Neuronal stem cell (in vitro differentiated cells): ENCODE measurements at regions not wholly inside any gene's neighbourhood (a gene's known extent, or its start where the extent isn't known, plus 50 kb on each side); places are given as distances from the start of the nearest gene placed in this dataset.

Experiments used
- DNase-seq: peaks from one replicate; pipeline ENCODE4 v3.0.0-alpha.2; 2013; ENCODE audit warnings: low spot score
- H2AFZ ChIP-seq: one replicate; pipeline ENCODE4 v1.6.1; 2013; ENCODE audit warnings: mild to moderate bottlenecking, low read length, inconsistent platforms
- H2AK5ac ChIP-seq: 2 replicates; pipeline ENCODE4 v1.6.1; 2013; ENCODE audit warnings: low read depth, mild to moderate bottlenecking, inconsistent platforms, low read length, moderate library complexity, mixed read lengths
- H2BK120ac ChIP-seq: 2 replicates; pipeline ENCODE4 v1.6.1; 2013; ENCODE audit warnings: low read depth, mild to moderate bottlenecking, inconsistent platforms, low read length, moderate library complexity, mixed read lengths
- H2BK12ac ChIP-seq: one replicate; pipeline ENCODE4 v1.6.1; 2013; ENCODE audit warnings: low read length, inconsistent platforms
- H2BK15ac ChIP-seq: 2 replicates; pipeline ENCODE4 v1.6.1; 2013; ENCODE audit warnings: mild to moderate bottlenecking, low read length, inconsistent platforms, mixed read lengths
- H2BK5ac ChIP-seq: one replicate; pipeline ENCODE4 v1.6.1; 2013; ENCODE audit warnings: inconsistent platforms, mild to moderate bottlenecking, low read length, moderate library complexity
- H3K14ac ChIP-seq: one replicate; pipeline ENCODE4 v1.6.1; 2013; ENCODE audit warnings: low read length, inconsistent platforms
- H3K18ac ChIP-seq: 2 replicates; pipeline ENCODE4 v1.6.1; 2013; ENCODE audit warnings: low read length, inconsistent platforms
- H3K23ac ChIP-seq: 2 replicates; pipeline ENCODE4 v1.6.1; 2013; ENCODE audit warnings: low read depth, mild to moderate bottlenecking, mixed read lengths, low read length, inconsistent platforms; ENCODE audit not compliant: poor library complexity
- H3K27ac ChIP-seq: replicated peaks from 3 replicates; pipeline ENCODE4 v1.5.1; 2013; ENCODE audit warnings: low read length, inconsistent platforms
- H3K27me3 ChIP-seq, 3 experiments: 2 replicates each; pipeline ENCODE4 v1.6.1; 2013; ENCODE audit warnings: low read length in 3 of 3, mild to moderate bottlenecking in 2 of 3, inconsistent platforms in 1 of 3, low read depth in 1 of 3, mixed read lengths in 1 of 3, moderate library complexity in 1 of 3; ENCODE audit not compliant: control insufficient read depth in 3 of 3, insufficient read depth in 3 of 3
- H3K36me3 ChIP-seq, 2 donors: replicated peaks in 1 of 2; 2 replicates each; pipeline ENCODE4 v1.6.1; 2013; ENCODE audit warnings: low read length in 2 of 2; ENCODE audit not compliant: control insufficient read depth in 2 of 2, insufficient read depth in 2 of 2
- H3K4ac ChIP-seq: 2 replicates; pipeline ENCODE4 v1.6.1; 2013; ENCODE audit warnings: inconsistent platforms, mild to moderate bottlenecking, low read length, moderate library complexity
- H3K4me1 ChIP-seq, 2 donors: 1 replicate in 1 of 2; 2 replicates in 1 of 2; pipeline ENCODE4 v1.6.1; 2013; ENCODE audit warnings: low read length in 2 of 2, low read depth in 1 of 2; ENCODE audit not compliant: control insufficient read depth in 2 of 2, insufficient read depth in 1 of 2
- H3K4me2 ChIP-seq: one replicate; pipeline ENCODE4 v1.6.1; 2013; ENCODE audit warnings: mild to moderate bottlenecking, low read length, inconsistent platforms; ENCODE audit not compliant: insufficient read depth, poor library complexity, severe bottlenecking
- H3K4me3 ChIP-seq, 2 donors: 2 replicates each; pipeline ENCODE4 v1.5.1; 2013; ENCODE audit warnings: low read length in 2 of 2, mild to moderate bottlenecking in 2 of 2, inconsistent platforms in 1 of 2, moderate library complexity in 1 of 2
- H3K79me1 ChIP-seq: one replicate; pipeline ENCODE4 v1.6.1; 2013; ENCODE audit warnings: low read depth, mild to moderate bottlenecking, inconsistent platforms, low read length, moderate library complexity
- H3K9ac ChIP-seq: one replicate; pipeline ENCODE4 v1.6.1; 2013; ENCODE audit warnings: mild to moderate bottlenecking, low read depth, low read length, inconsistent platforms; ENCODE audit not compliant: poor library complexity
- H3K9me3 ChIP-seq, 2 donors: replicated peaks in 1 of 2; 2 replicates each; pipeline versions ENCODE3 to v1.6.1; 2013; ENCODE audit warnings: low read length in 2 of 2, mild to moderate bottlenecking in 2 of 2, inconsistent platforms in 1 of 2, low read depth in 1 of 2, mixed read lengths in 1 of 2, moderate library complexity in 1 of 2; ENCODE audit not compliant: control insufficient read depth in 2 of 2, insufficient read depth in 1 of 2
- H4K8ac ChIP-seq: one replicate; pipeline ENCODE4 v1.6.1; 2013; ENCODE audit warnings: low read depth, mild to moderate bottlenecking, inconsistent platforms, low read length, moderate library complexity
- H4K91ac ChIP-seq: one replicate; pipeline ENCODE4 v1.6.1; 2013; ENCODE audit warnings: low read length, low read depth, mild to moderate bottlenecking, inconsistent platforms; ENCODE audit not compliant: poor library complexity
- WGBS, 2 donors: extraction: QIAGEN DNeasy Blood & Tissue Kit; methylation state at CpG; one replicate each; pipeline ENCODE4 v1.1.7; 2013; ENCODE audit warnings: missing lambda C conversion rate in 2 of 2, mixed read lengths in 1 of 2; ENCODE audit not compliant: insufficient read length in 2 of 2, insufficient replicate concordance in 1 of 2; ENCODE audit errors: extremely low coverage in 2 of 2; 5-methylcytosine and 5-hydroxymethylcytosine counted together

- Histone ChIP-seq H3K9me3 (peaks cover 0 to 4% of the 10 kb centered on the region in 2 donors), H4K8ac (no peak overlapping the region), H2BK15ac (no peak overlapping the region), H3K4me2 (no peak overlapping the region), H3K18ac (no peak overlapping the region), H2AK5ac (no peak overlapping the region), H3K27me3 (no peaks in the 10 kb centered on the region), H3K14ac (no peak overlapping the region), H3K79me1 (no peaks in the 10 kb centered on the region), H3K9ac (no peak overlapping the region), H2BK120ac (no peak overlapping the region), H3K27ac (no peak overlapping the region), H4K91ac (no peak overlapping the region), H3K23ac (no peak overlapping the region), H3K36me3 (no peaks in the 10 kb centered on the region), H2BK12ac (no peak overlapping the region), H3K4ac (no peak overlapping the region), H3K4me1 (peaks cover 3 to 17% of the 10 kb centered on the region in 2 donors), H2AFZ (peak overlapping the region; percentile 26), H3K4me3 (no peak overlapping the region), H2BK5ac (no peak overlapping the region)
- no CpG with 5 or more reads among the region's 8 CpGs for WGBS, 2 donors
- no peak for DNase-seq
Measured at GRCh38 chr16:72301523-72302236, 129.7 kb upstream of the PMFBP1 start.

- Histone ChIP-seq H3K27me3 (no peaks in the 10 kb centered on the region), H3K14ac (no peak overlapping the region), H2AK5ac (no peak overlapping the region), H3K79me1 (no peaks in the 10 kb centered on the region), H3K9ac (no peak overlapping the region), H2BK15ac (no peak overlapping the region), H2BK5ac (no peak overlapping the region), H3K4me2 (no peak overlapping the region), H3K4me3 (no peak overlapping the region), H3K27ac (no peak overlapping the region), H3K36me3 (no peaks in the 10 kb centered on the region), H3K4ac (no peak overlapping the region), H2BK12ac (no peak overlapping the region), H2AFZ (peak overlapping the region; percentile 22), H2BK120ac (no peak overlapping the region), H4K8ac (no peak overlapping the region), H3K4me1 (peaks cover 3 to 17% of the 10 kb centered on the region in 2 donors), H4K91ac (no peak overlapping the region), H3K9me3 (peaks cover 0 to 4% of the 10 kb centered on the region in 2 donors), H3K18ac (no peak overlapping the region), H3K23ac (no peak overlapping the region)
- no CpG with 5 or more reads among the region's 7 CpGs for WGBS, 2 donors
- DNase-seq, result no peak
Measured at GRCh38 chr16:72300892-72301291, 128.9 kb upstream of the PMFBP1 start.

DNA sequence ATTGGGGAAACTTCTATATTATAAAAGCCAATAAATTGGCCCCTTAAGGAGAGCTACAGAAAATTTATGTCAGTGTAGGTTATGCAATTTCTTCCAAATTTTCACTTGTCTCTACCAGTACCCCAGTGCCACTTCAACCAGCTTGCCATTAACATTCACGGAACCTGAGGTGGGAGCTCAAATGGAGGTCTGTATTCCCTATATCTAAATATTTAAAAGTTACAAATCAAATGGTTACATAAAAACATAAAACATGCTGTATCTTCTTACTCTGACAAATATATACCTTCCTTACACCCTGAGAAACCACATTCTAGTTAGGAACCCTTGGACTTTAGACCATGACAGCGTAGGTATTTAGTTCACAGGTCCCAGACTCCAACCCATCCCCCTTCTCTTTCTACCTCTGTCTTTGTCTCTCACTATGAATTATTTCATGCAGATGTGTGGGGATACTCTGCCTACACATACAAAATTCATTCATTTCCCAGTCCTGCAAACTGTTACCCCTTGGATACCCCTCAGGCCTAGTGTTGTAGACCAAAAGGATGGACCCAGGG, 127.8 kb upstream of the PMFBP1 start:
- no peaks in the 10 kb centered on the region for H3K79me1 ChIP-seq
- no peak overlapping the region for H3K9ac ChIP-seq
- no peak overlapping the region for H2BK5ac ChIP-seq
- H2AK5ac ChIP-seq, result no peak overlapping the region
- no peak overlapping the region for H3K27ac ChIP-seq
- H3K14ac ChIP-seq, result no peak overlapping the region
- H2BK120ac ChIP-seq, result no peak overlapping the region
- H3K36me3 ChIP-seq, result no peaks in the 10 kb centered on the region
- H3K4me2 ChIP-seq, result no peak overlapping the region
- no peak for DNase-seq
- H3K9me3 ChIP-seq, result no peaks in the 10 kb centered on the region
- no peak overlapping the region for H4K8ac ChIP-seq
- no peak overlapping the region for H2BK15ac ChIP-seq
- no peak overlapping the region for H4K91ac ChIP-seq
- no peak overlapping the region for H3K18ac ChIP-seq
- no peak overlapping the region for H3K4me3 ChIP-seq
- no peak overlapping the region for H3K23ac ChIP-seq
- peaks cover 3 to 17% of the 10 kb centered on the region in 2 donors for H3K4me1 ChIP-seq
- no peak overlapping the region for H3K4ac ChIP-seq
- no peaks in the 10 kb centered on the region for H3K27me3 ChIP-seq
- no CpG with 5 or more reads among the region's 2 CpGs for WGBS, 2 donors
- H2BK12ac ChIP-seq, result no peak overlapping the region
- no peak overlapping the region for H2AFZ ChIP-seq

- Histone ChIP-seq H3K27me3 (no peaks in the 10 kb centered on the region), H3K36me3 (no peaks in the 10 kb centered on the region), H3K4me1 (peaks cover 3 to 17% of the 10 kb centered on the region in 2 donors), H2BK15ac (no peak overlapping the region), H3K9me3 (no peaks in the 10 kb centered on the region), H3K4me3 (no peak overlapping the region), H2BK5ac (no peak overlapping the region), H3K79me1 (no peaks in the 10 kb centered on the region), H2BK12ac (no peak overlapping the region), H2AK5ac (no peak overlapping the region), H3K14ac (no peak overlapping the region), H3K27ac (no peak overlapping the region), H3K9ac (no peak overlapping the region), H2AFZ (no peak overlapping the region), H4K91ac (no peak overlapping the region), H3K23ac (no peak overlapping the region), H4K8ac (no peak overlapping the region), H3K18ac (no peak overlapping the region), H2BK120ac (no peak overlapping the region), H3K4me2 (no peak overlapping the region), H3K4ac (no peak overlapping the region)
- WGBS, 2 donors, result no CpG with 5 or more reads among the region's 1 CpG
- DNase-seq, result no peak
Measured at GRCh38 chr16:72298961-72299360, 127.0 kb upstream of the PMFBP1 start.
